SJCRH30 (cell line): ENCODE measurements at regions not wholly inside any gene's neighbourhood (a gene's known extent, or its start where the extent isn't known, plus 50 kb on each side); places are given as distances from the start of the nearest gene placed in this dataset.

Experiments used
- DNase-seq, 2 experiments: peaks; one replicate each; pipeline ENCODE4 v3.0.0-alpha.2; 2015 to 2020
- H3K27ac ChIP-seq: fragments of 250-450 bp; sonication (Bioruptor Pico); 2 replicates; pipeline ENCODE4 v1.5.1; 2020; ENCODE audit warnings: mild to moderate bottlenecking, moderate library complexity
- H3K27me3 ChIP-seq: fragments of 250-450 bp; sonication (Bioruptor Pico); 2 replicates; pipeline ENCODE4 v1.5.1; 2020; ENCODE audit warnings: mild to moderate bottlenecking, moderate library complexity
- H3K36me3 ChIP-seq: fragments of 250-450 bp; sonication (Bioruptor Pico); 2 replicates; pipeline ENCODE4 v1.5.1; 2020; ENCODE audit warnings: mild to moderate bottlenecking, moderate library complexity
- H3K4me1 ChIP-seq: fragments of 250-450 bp; sonication (Bioruptor Pico); 2 replicates; pipeline ENCODE4 v1.5.1; 2020; ENCODE audit warnings: mild to moderate bottlenecking, moderate library complexity
- H3K4me3 ChIP-seq: fragments of 250-450 bp; sonication (Bioruptor Pico); 2 replicates; pipeline ENCODE4 v1.5.1; 2020; ENCODE audit warnings: mild to moderate bottlenecking, moderate library complexity
- H3K9me3 ChIP-seq: fragments of 250-450 bp; sonication (Bioruptor Pico); replicated peaks from 2 replicates; pipeline ENCODE4 v1.5.1; 2020; ENCODE audit warnings: mild to moderate bottlenecking, moderate library complexity

DNA sequence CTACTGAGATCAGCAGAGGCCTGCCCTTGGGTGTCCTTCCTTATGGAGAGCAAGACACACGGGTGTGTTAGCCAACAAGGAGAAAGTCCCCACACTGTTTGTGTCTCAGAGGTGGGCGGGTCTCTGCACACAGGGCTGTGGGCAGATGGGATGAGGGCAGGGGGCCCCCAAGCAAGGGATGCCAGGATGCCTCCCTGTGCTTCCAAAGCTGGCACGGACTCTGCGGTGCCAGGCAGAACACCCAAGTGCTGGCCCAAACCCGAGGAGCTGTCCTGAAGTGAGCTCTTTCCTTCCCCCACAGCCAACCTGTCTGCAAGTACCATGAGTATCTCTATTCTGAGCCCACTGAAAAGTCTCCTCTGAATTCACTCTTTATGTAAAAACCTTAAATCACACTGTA is 273.3 kb downstream of the CTTN start:
- Histone ChIP-seq H3K9me3 (no peaks in the 10 kb centered on the region), H3K27me3 (no peaks in the 10 kb centered on the region), H3K27ac (no peak overlapping the region), H3K4me1 (peaks cover 5% of the 10 kb centered on the region; the same call in 1 of the 2 replicates), H3K4me3 (no peak overlapping the region), H3K36me3 (no peaks in the 10 kb centered on the region)
- no peak for DNase-seq

DNA sequence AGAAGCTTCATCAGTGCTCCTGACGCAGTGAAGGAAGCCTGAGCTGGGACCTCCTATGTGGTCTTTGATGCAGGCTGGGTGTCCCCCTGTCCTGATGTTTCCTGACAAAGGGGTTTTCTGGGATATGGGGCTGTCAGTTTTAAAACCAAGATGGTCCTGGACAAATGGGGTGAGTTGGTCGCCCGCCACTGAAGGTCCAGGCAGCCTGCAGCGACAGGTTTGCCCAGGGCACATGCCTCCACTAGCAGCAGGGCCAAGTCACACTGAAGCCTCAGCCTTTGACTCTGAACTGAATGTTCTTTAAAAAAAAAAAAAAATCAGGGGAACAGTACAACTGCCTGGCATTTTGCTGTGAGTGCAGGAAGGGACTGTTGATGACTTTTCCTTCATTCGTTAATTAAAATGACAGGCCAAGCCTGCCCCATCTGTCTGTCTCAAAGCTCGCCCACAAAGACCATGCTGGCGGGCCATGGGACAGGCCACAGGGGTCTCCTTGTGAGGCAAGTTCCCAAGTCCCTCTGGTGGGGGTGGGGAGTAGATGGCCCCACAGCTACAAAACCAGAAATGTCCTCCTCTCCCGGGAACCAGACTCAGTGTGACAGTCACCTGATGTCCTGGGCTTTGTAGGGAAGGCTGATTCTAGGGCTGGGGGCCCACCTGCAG is 274.8 kb downstream of the CTTN start:
- H3K4me3 ChIP-seq, result no peak overlapping the region
- DNase-seq, result no peak
- H3K36me3 ChIP-seq, result no peaks in the 10 kb centered on the region
- no peaks in the 10 kb centered on the region for H3K9me3 ChIP-seq
- H3K27ac ChIP-seq, result no peak overlapping the region
- peaks cover 5% of the 10 kb centered on the region; the same call in 1 of the 2 replicates for H3K4me1 ChIP-seq
- H3K27me3 ChIP-seq, result no peaks in the 10 kb centered on the region

GRCh38 chr11:70674605-70675004 is 276.3 kb downstream of the CTTN start:
- Histone ChIP-seq H3K36me3 (no peaks in the 10 kb centered on the region), H3K9me3 (no peaks in the 10 kb centered on the region), H3K4me3 (no peak overlapping the region), H3K27ac (no peak overlapping the region), H3K4me1 (peaks cover 5% of the 10 kb centered on the region; the same call in 1 of the 2 replicates), H3K27me3 (no peaks in the 10 kb centered on the region)
- no peak for DNase-seq

- no peak for DNase-seq
- H3K4me3 ChIP-seq, result no peak overlapping the region
- no peaks in the 10 kb centered on the region for H3K9me3 ChIP-seq
- H3K36me3 ChIP-seq, result no peaks in the 10 kb centered on the region
- H3K27me3 ChIP-seq, result no peaks in the 10 kb centered on the region
- H3K27ac ChIP-seq, result no peak overlapping the region
- H3K4me1 ChIP-seq, result no peaks in the 10 kb centered on the region
Observed at GRCh38 chr11:70675697-70676374, 277.5 kb downstream of the CTTN start.

GRCh38 chr11:70677232-70677916 is 279.0 kb downstream of the CTTN start:
- Histone ChIP-seq H3K9me3 (no peaks in the 10 kb centered on the region), H3K4me3 (no peak overlapping the region), H3K27ac (no peak overlapping the region), H3K36me3 (no peaks in the 10 kb centered on the region), H3K27me3 (peaks cover 3% of the 10 kb centered on the region; the same call in 1 of the 2 replicates), H3K4me1 (no peaks in the 10 kb centered on the region)
- no peak for DNase-seq

- Histone ChIP-seq H3K4me1 (no peaks in the 10 kb centered on the region), H3K9me3 (no peaks in the 10 kb centered on the region), H3K36me3 (no peaks in the 10 kb centered on the region), H3K27me3 (peaks cover 3% of the 10 kb centered on the region; the same call in 1 of the 2 replicates), H3K27ac (no peak overlapping the region), H3K4me3 (no peak overlapping the region)
- DNase-seq, result no peak
Observed at GRCh38 chr11:70678931-70679900, 280.9 kb downstream of the CTTN start.

DNA sequence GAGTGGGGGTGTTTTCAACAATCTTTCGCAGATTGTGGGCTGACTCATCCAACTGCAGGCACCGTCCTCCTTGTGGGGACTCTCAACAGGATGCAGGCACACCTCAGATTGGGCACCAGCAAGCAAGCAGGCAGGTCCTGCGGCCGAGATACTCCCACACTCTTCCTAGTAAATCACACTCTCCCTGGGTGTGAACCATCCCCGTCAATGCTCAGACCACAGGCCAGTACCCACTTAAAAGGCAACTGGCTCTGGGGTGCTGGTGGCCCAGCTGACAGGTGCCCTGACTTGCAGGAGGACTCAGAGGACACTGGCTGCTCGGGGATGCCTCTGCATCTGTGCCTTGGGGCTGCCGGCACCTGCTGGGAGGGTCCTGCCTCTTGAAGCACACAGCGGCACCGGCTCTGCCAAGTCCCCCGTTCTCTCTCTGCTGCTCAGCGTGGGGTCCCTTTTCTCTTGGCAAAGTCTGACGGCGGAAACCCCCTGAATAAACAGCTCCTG is 282.5 kb downstream of the CTTN start:
- Histone ChIP-seq H3K4me1 (no peaks in the 10 kb centered on the region), H3K36me3 (no peaks in the 10 kb centered on the region), H3K4me3 (no peak overlapping the region), H3K9me3 (no peaks in the 10 kb centered on the region), H3K27ac (no peak overlapping the region), H3K27me3 (peaks cover 3% of the 10 kb centered on the region; the same call in 1 of the 2 replicates)
- no peak for DNase-seq

DNA sequence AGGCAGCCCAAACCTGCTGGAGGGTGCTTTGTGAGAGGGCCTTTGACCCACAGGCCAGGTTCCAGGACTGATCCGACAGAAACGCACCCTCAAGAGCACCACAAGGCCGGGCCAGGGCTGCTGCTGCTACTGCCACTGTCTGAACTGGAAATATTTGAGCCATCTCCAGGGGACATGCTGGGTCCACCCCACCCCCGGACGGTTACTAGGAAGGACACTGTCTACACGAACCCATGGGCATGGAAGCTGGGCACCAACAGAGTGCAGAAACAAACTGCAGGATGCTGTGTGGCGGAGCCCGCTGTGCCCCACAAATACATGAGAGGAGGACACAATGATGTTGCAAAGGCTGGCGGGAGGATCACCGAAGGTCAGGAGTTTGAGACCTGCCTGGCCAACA is 283.7 kb downstream of the CTTN start:
- no peaks in the 10 kb centered on the region for H3K4me1 ChIP-seq
- no peak overlapping the region for H3K4me3 ChIP-seq
- peaks cover 3% of the 10 kb centered on the region; the same call in 1 of the 2 replicates for H3K27me3 ChIP-seq
- no peaks in the 10 kb centered on the region for H3K36me3 ChIP-seq
- H3K27ac ChIP-seq, result no peak overlapping the region
- no peaks in the 10 kb centered on the region for H3K9me3 ChIP-seq
- no peak for DNase-seq

GRCh38 chr11:70682760-70683159 is 284.4 kb downstream of the CTTN start:
- Histone ChIP-seq H3K27ac (no peak overlapping the region), H3K9me3 (no peaks in the 10 kb centered on the region), H3K4me1 (no peaks in the 10 kb centered on the region), H3K27me3 (peaks cover 3% of the 10 kb centered on the region; the same call in 1 of the 2 replicates), H3K36me3 (no peaks in the 10 kb centered on the region), H3K4me3 (no peak overlapping the region)
- no peak for DNase-seq

DNA sequence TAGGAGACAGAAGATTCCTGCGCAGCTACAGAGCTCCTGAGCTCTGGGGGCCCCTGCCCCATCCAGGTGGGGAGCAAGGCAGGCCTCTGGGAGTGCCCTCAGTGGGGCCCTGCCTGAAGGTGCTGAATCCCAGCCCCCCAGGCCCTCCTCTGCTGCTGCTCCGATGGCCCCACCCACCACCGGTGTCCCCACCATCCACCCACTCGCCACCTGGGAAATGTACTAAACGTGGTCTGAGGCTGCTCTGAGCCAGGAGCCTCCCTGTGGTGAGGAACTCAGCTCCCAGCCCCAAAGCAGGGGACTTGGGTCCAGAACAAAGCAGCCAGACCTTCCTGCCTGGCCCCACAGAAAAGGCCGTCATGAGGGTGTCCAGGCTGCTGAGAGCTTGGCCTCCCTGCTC is 289.4 kb downstream of the CTTN start:
- Histone ChIP-seq H3K4me3 (no peak overlapping the region), H3K4me1 (no peaks in the 10 kb centered on the region), H3K36me3 (no peaks in the 10 kb centered on the region), H3K27me3 (no peaks in the 10 kb centered on the region), H3K9me3 (no peaks in the 10 kb centered on the region), H3K27ac (no peak overlapping the region)
- DNase-seq, result no peak

GRCh38 chr11:70688142-70688541 is 289.8 kb downstream of the CTTN start:
- no peak overlapping the region for H3K27ac ChIP-seq
- no peaks in the 10 kb centered on the region for H3K36me3 ChIP-seq
- no peak overlapping the region for H3K4me3 ChIP-seq
- H3K27me3 ChIP-seq, result no peaks in the 10 kb centered on the region
- H3K9me3 ChIP-seq, result no peaks in the 10 kb centered on the region
- no peak for DNase-seq
- H3K4me1 ChIP-seq, result no peaks in the 10 kb centered on the region

DNA sequence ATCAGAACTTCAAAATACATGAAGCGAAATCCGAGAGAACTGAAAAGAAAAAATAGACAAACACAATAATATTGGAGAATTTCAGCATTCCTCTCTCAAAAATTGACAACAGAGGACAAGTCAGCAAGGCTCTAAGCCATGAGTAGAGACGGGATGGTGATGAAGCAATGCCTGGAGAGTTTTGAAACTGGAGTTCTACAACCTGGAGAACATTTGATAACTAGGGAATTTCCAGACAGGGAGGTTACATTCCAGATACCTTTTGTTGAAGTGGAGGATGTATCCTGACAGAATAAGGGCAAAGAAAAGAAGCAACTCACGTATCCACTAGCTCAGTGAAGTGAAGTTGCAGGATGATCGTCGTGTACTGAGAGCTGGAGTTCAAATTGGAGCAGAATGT is 291.4 kb downstream of the CTTN start:
- H3K27me3 ChIP-seq, result no peaks in the 10 kb centered on the region
- no peaks in the 10 kb centered on the region for H3K4me1 ChIP-seq
- no peak overlapping the region for H3K27ac ChIP-seq
- no peak overlapping the region for H3K4me3 ChIP-seq
- H3K9me3 ChIP-seq, result no peaks in the 10 kb centered on the region
- H3K36me3 ChIP-seq, result no peaks in the 10 kb centered on the region
- no peak for DNase-seq

DNA sequence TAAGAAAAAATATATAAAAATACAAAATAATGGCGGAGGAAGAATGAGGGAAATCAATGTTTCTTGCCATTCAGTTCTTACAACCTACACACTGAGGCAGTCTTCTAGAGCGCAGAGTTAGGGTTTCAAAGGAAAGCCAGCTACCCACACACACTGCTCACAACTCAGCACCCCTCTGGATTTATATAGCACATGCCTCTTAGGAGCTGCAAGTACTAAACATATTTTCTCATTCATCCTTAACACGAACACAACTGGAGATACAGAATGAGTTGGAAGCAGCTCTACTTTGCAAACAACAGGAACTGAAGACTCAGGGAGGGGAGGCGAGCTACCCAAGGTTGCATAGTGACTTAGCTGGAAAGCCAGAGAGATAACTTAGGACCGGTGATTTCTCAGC is 293.8 kb downstream of the CTTN start:
- H3K36me3 ChIP-seq, result no peaks in the 10 kb centered on the region
- no peak for DNase-seq
- H3K27me3 ChIP-seq, result no peaks in the 10 kb centered on the region
- H3K4me3 ChIP-seq, result no peak overlapping the region
- H3K9me3 ChIP-seq, result no peaks in the 10 kb centered on the region
- H3K27ac ChIP-seq, result no peak overlapping the region
- no peaks in the 10 kb centered on the region for H3K4me1 ChIP-seq

DNA sequence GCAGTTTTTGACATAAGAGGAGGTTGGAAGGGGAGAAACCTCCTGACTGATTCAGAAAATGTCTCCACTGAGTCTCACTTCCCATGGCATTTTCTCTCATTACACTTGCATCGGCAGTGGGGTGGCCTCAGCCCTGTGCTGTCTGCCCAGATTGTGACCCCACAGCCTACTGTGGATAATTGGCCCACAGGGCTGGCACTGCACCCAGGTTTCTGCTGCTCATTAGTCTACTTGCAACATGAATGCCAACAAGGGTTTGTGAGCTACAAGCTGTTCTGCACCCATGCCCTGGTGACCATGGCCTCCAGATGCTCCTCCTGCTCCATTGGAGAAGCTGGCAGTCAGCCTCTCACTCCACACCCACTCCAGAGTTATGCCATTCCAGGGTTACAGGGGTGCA is 296.0 kb downstream of the CTTN start:
- DNase-seq, result no peak
- no peaks in the 10 kb centered on the region for H3K9me3 ChIP-seq
- H3K36me3 ChIP-seq, result no peaks in the 10 kb centered on the region
- H3K27ac ChIP-seq, result no peak overlapping the region
- H3K4me3 ChIP-seq, result no peak overlapping the region
- no peaks in the 10 kb centered on the region for H3K27me3 ChIP-seq
- H3K4me1 ChIP-seq, result no peaks in the 10 kb centered on the region
